Activated CD4-positive, CD25-positive, alpha-beta regulatory T cell treated with anti-CD3 and anti-CD28 coated beads, Interleukin-2, amount 50 U/mL, for 16 hours (primary cell): ENCODE measurements at regions not wholly inside any gene's neighbourhood (a gene's known extent, or its start where the extent isn't known, plus 50 kb on each side); places are given as distances from the start of the nearest gene placed in this dataset.
"Not testable (repeated sequence)": the region's sequence is repeated elsewhere in the genome, so short reads cannot be mapped to it uniquely, and the experiment has no call there.

Source experiments
- DNase-seq: peaks from one replicate; pipeline ENCODE4 v3.0.0-alpha.2; 2020; ENCODE audit warnings: low read depth, low spot score

DNA sequence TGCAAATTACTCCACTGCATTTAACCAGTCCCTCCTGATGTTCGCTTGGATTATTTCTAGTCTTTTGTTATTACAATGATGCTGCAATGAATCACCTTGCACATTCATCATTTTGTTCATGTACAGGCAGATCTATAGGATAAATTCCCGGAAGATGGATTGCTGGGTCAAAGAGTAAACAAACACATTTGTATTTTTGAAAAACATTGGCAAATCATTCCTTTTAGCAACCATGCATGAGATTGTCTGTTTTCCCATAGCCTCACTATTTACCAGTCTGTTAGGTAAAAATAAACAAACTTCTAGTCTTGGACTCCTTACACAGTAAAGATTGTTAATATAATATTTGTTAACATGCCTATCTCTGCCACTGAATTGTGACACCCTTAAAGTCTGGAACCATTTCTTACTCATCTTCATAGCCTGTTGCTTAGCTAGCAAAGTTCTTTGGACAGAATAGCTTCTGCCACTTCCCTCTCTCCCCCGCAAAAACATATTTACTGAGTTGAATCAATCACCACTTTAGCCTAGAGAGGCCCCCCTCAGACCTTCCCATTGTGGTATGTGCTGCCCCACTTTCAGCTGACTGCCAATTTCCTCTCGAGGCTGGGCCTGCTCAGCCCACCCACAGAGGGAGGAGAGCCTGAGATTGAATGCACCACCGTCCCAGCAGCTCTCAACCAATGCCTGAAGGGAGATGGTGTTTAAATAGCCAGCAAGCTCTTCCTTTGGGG, 108.4 kb upstream of the ATXN3L start:
- DNase-seq = no peak

DNA sequence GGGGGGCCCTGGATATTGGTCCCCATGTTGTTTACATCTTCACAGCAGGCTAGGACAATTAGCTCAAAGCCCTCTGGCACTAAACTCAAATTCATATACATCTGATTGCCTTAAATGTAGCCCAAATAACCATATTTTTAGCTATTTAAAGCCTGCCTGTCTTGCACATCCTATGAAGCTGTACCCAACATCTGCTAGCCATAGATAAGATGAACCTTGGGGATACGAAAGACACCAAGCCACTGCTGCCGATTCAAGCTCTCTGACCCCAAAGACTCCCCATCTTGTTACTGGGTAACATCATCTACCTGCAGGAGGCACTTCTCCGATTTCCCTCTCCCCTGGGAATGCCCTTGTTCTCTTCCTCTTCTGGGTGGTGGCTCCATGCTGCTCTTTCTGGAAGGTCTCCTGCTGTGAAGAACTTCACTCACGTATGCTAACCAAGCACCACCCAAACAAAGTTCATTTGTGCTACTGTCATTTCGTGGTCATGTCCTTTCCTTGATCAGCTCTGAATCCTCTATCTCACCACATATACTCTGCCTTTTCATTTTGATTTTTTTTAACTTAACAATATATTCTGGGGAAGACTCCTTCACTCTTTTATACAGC, 107.7 kb upstream of the ATXN3L start:
- no peak for DNase-seq

DNA sequence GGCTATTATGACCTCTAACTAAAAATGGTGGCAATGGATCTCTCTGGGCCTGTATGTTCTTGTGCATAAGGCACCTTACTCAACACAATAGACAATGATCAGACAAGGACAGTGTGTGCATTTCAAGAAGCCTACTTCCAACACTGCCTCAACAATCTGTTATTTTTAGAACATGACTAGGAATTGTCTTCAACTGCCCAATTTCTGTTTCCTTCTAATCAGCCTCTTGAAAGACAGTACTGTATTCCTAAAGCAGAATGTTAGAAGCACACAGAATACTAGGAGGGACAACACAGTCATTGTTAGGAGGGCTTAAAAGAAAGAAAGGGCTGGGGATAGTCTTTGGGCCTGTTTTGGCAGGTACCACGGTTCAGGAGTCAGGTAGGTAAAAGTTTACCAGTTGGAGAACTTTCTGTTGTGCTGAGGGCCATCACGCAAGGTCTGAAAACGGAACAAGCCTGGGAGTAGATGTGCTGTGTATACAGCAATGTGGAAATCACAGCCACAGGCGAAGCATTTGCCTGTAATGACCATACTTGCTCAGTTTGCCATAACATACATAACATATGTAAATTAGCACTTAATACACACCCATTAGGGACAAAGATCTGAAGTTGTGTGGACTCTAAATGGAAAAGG, 100.8 kb upstream of the ATXN3L start:
- no peak for DNase-seq

DNA sequence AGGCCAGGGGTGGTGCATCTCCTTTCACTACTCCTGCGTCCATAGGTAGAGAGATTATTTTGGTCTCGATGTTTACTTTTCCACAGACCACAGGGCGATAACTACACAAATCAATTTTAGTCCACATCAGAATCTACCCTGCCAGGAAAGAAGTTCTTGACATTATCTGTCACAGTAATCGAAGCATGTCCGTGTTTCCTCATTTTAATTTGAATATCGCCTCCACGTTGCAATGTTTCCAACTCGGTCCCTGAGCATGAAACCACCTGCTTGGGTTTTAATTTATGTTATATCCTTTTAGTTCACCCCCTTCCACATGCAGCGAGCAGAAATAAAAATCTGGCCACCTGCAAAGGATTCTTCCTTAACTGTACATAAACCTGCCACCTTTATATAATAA, 100.1 kb upstream of the ATXN3L start:
- DNase-seq = no peak

DNA sequence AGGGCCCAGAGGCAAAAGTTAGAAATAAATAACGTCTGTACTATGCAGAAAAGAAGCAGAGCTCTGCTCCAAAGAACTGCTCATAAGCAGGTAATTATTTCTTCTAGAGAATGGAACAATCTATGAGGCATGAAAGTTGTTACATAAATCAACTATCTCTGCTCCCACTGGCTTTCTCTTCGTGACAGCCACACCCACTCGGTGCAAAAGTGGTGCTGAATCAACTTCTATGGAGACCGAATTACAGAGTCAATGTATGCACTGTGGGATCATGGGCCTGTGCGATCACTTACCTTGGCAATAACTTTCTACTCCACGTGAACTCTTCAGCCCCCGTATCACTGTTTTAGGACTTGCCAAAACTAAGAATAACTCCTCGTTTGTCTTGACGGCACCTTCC, 99.4 kb upstream of the ATXN3L start:
- no peak for DNase-seq

DNA sequence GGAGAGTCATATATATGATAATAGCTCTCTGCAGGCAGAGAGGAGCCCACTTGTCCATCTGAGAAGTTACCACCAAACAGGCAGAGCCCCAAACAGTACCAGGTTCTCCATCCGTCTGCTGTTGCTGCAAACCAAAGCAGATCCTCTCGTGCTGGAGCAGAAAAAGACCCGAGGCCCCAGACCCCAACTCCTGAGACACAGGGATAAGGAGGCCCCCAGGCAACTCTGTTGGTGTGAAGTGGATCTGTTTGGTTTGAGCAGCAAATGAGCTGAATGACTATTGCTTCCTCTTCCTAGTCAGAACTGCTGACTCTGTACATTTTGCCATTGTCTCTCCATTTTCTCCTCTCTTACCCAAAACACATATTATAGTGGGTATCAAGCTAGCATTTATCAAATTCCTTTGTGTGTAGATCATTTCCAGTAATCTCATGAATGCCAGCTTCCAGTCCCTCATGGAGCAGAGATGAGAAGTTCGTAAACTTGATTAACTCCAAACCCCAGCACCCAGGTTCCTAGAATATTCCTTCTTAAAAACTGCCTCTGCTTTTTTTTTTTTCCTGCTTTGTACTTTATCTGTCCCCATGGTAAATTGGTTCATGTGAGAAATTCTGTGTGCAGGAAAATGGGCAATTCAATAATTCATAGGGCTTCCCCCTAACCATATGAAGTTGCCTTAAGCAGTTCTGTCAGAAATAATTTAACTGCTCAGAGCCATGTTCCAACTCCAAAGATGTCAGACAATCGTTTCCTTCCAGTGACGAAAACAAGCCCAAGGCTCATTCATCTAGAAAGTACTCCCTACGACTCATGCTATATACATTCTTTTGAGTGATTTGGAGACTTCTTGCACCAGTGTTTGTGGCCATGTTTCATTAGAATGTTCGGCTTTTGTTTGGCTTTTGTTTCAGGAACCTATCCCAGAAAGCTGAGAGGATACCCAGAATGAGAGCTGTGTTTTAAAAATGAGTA, 98.6 kb upstream of the ATXN3L start:
- DNase-seq = no peak

DNA sequence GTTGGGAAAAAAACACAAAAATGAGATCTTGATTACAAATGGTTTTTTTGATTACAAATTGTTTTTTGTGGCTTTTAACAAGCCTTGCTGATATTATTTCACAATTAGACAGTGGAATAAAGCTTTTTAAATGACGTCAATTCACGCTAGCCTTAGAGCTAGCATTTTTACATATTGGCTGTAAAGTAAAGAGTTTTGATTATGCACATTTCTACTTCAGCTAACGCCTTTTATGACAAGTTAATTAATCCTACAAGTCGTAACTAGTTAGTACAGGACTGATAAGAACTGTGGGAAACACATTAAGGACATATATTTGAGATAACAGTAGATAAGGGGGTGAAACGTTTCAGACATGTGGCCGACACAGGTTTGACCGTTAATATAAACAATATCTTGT, 95.7 kb upstream of the ATXN3L start:
- no peak for DNase-seq

DNA sequence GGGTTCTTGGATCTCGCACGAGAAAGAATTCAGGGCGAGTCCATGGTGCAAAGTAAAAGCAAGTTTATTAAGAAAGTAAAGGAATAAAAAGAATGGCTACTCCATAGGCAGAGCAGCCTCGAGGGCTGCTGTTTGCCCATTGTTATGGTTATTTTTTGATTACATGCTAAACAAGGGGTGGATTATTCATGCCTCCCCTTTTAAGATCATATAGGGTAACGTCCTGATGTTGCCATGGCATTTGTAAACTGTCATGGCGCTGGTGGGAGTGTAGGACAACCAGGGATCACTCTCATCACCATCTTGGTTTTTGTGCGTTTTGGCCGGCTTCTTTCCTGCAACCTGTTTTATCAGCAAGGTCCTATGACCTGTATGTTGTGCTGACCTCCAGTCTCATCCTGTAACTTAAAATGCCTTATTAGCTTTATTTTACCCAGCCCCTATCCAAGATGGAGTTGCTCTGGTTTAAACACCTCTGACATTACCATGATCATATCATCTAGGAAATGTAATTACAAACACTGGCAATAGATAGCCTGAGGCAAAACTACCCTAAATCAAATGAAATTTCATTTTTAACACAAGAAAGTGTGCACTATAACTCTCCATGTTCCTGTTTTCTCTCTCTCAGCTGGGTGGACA, 94.3 kb upstream of the ATXN3L start:
- DNase-seq = no peak

DNA sequence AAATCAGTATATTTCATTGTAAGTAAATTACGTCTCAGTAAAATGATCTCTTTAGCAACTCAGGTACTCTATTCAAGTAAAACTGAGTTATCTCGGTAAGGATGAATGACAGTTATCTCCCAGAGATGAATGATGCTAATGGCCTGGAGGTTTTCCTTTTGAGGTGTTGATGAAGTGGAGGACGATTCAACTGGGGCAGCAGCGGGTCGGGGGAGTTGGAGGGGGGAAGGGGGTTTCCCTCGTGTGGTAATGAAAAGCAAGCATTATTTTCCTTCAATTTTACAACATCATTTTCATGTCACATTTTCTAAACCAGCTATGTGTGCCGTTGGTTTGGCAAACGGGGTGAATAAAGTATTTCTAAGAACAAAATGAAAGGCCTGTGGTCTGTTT, 92.4 kb upstream of the ATXN3L start:
- no peak for DNase-seq

DNA sequence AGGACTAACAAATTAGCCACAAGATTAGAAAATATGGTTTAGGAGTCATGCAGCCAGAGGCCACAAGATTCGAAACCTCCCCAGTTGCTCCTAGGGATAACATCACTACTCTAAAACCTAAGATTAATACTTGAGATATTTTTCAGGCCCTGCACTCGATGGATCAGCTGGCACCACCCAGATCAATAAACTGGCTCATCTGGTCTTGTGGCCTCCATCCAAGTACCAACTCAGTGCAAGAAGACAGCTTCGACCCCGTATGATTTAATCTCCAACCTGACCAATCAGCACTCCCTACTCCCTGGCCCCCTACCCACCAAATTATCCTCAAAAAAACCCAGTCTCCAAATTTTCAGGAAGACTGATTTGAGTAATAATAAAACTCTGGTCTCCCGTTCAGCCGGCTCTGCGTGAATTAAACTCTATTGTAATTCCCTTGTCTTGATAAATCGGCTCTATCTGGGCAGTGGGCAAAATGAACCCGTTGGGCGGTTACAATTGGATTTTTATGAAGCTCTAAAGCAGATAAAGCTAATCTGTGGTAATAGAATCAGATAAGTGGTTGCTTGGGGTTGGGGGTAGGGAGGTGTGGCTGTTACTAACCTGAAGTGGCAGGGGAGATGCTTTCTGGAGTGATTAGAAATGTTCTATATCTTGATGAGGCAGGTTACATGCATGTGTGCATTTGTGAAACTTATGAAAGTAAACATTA, 91.8 kb upstream of the ATXN3L start:
- no peak for DNase-seq

DNA sequence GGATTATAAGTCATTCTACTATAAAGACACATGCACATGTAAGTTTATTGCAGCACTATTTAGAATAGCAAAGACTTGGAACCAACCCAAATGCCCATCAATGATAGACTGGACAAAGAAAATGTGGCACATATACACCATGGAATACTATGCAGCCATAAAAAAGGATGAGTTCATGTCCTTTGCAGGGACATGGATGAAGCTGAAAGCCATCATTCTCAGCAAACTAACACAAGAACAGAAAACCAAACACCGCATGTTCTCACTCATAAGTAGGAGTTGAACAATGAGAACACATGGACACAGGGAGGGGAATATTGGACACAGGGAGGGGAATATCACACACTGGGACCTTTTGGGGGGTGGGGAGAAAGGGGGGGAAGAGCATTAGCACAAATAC, 88.7 kb upstream of the ATXN3L start:
- not testable (repeated sequence) for DNase-seq

DNA sequence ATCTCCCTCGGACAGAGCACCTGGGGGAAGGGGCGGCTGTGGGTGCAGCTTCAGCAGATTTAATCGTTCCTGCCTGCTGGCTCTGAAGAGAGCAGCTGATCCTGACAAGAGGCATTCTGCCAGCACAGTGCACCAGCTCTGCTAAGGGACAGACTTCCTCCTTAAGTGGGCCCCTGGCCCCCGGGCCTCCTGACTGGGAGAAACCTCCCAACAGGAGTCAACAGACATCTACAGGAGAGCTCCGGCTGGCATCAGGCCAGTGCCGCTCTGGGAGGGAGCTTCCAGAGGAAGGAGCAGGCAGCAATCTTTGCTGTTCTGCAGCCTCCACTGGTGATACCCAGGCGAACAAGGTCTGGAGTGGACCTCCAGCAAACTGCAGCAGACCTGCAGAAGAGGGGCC, 84.9 kb upstream of the ATXN3L start:
- DNase-seq = not testable (repeated sequence)

DNA sequence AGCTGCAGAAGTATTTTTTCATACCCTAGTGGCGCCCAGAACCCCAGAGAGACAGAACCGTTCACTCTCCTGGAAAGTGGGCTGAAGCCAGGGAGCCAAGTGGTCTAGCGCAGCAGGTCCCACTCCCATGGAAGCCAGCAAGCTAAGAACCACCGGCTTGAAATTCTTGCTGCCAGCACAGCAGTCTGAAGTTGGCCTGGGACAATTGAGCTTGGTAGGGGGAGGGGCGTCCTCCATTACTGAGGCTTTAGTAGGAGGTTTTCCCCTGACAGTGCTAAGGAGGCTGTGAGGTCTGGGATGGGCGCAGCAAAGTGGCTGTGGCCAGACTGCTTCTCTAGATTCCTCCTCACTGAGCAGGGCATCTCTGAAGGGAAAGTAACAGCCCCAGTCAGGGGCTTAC, 84.5 kb upstream of the ATXN3L start:
- DNase-seq = no peak

DNA sequence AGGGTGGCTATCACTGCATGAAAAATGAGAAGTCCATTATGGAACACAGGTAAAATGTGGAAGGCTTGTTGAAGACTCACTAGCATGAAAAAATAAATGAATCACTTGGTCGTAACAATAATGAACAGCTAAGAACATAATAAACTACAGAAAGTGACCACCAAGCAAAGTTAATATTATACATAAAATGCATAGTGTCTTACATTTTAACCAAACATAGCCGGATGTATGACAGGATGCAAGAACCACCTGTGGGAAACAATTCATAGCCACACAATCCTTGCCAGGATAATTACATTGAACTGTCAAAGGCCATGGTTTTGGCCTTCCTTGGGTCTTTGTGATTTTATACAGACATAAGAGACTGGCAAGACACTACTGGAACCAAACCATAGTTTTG, 81.9 kb upstream of the ATXN3L start:
- DNase-seq = no peak

DNA sequence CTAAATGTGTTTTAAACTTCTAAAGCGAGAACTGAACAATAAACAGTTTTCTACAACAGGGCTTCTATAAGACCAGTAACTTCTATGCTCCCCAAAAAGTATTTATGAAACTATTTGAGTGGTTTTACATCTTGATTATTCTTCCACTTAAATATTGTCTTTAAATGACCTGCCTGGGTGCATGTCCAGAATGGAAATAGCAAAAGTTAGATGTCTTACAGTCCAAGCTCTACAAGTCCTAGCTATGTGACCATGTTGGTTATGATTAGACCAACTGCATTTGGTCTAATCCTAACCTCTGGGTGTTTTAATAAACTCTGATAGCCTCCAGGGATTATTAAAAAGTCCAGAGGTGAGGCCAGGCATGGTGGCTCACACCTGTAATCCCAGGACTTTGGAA, 79.0 kb upstream of the ATXN3L start:
- DNase-seq = no peak

DNA sequence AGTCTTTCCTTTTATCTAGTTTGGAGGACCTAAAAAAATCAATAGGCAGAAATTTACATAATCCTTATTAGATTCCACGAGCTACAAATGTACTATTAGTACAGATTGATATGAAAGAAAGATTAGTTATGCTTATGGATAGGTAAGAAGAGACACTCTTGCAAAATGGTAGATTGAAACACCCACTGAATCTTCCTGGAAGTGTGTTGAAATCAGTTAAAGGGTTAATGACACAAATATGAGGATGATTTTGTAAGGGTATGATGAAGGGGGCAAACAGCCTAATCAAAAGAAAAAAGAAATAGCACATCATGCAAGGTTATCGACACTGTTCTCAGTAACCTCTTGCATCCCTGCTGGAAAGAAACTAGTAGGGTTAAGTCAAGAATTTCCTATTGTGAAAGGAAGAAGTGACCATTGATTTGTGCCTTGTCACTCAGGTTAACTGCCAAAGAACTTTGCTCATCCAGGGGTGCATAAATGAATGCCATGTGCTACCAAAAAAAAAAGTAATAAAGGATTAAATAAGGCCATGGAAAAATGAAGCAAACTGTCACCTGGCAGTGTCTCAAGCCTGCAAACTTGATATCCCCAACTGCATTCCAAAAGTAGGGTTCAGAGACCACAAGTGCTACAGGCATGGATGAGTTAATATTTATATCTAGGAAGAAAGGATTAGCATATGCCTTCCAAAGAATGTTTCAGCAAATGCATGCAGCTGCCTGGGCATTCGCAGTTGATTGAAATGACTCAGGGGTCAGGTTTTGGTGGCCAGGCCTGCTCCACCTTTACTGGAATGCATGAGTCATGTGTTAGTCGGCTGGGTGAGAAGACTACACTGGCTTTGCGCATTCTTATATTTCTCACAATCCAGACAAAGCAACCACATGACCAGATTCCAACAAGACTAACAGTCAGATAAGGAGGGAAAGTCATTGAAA, 78.3 kb upstream of the ATXN3L start:
- DNase-seq = no peak

DNA sequence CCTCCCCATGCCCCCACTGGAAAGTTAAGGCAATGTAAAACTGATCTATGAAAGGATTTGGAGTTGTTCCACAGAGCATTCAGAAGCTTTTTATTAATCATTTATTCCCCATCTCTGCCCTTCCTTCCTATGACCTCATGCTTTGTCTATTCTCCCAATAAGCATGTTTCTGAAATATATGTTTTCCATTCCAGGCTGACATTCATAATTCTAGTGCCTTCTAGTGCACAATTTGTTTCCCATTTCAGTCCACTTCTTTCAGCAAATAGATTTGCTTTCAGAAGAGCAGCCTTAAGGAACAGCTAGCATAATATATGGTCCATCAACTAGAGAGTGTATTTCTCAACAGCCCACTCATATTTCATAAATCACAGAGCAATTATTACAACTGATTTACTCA, 77.1 kb upstream of the ATXN3L start:
- DNase-seq = no peak

DNA sequence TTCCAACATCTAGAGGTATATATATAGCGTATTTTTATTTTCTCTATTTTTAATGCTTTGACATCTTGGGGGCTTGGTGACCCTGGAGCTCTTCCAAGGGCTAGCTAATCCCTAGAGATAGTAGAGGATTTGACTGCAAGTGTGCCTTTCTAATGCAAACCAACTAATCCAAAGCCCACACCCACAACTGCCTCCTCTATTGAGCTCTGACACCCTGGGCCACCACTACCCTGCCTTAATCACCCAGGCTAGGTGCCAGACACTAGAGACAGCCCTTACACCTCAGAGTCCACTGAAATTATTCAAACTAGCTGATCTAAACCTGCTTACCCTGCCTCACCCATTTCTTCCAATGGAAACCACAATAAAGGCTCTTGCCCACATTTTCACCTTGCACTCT, 69.6 kb upstream of the ATXN3L start:
- DNase-seq = no peak

DNA sequence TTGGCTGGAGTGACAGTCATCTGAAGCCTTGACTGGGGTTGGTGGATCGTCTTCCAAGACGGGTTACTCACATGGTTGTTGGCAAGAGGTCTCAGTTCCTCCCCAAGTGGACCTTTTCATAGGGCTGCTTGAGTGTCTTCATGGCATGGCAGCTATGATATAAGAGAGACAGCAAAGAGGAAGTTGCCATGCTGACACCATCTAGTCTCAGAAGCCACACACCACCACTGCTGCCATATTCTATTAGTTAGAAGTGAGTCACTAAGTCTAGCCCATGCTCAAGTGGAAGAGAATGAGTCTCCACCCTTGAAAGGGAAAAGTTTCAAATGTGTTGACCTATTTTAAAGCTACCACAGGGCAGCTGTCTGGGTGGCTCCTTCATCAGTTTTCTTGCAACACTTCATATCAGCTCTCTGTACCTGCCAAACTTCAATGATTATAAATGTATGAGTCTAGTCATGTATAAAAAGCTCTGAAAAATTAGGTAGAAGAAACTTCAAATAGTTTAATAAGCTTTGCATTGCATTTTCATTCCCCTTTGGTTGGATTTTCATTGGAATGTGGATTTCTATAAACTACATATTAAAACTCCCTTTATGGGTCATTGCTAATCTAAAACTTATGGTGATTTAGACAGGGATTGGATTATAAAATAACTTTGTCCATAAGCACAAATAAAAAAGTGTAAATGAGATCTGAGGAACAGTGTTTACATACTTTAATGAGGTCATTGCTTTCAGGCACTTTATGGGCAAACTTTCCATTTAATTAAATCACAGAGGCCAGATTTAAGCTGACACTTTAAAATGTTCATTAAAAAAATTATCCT, 68.0 kb upstream of the ATXN3L start:
- DNase-seq = no peak
